ENCODE measurements at regions not wholly inside any gene's neighbourhood (a gene's known extent, or its start where the extent isn't known, plus 50 kb on each side); places are given as distances from the start of the nearest gene placed in this dataset.

DNA sequence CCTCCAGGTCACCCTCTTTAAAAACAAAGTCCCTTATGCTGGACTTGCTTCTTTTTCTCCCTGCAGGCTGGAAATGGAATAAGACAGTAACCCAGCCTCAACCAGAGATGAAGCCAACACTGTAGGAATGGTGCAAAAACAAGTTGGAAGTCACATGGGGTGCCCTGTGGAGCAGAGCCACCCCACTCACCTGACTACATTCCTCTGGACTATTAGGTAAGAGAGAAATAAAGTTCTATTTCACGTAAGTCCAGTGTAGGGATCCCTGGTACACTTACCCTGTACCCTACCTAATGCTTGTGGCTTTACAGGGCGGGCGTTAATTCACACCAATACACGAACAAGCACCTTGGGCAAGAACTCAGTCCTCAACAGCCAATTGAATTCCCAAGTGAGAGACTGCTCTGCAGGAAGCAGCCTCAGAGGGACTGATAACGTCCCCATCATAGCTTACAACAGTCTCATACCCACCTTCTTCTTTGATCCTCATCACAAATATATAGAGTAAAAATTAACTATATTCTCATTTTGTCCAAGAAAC is 112.5 kb upstream of the FGGY start:
- H3K9me3 ChIP-seq (ENCODE audit: control insufficient read depth, low read depth, low read length), result no peaks in the 10 kb centered on the region
- TF ChIP-seq EZH2 (IDR thresholded peaks at IDR 0.05; ENCODE audit: low read length) (no peak), CTCF (optimal IDR thresholded peaks at IDR 0.05 in 1 of 3, IDR thresholded peaks at IDR 0.05 in 1 of 3, conservative IDR thresholded peaks at IDR 0.05 in 1 of 3; ENCODE audit: extremely low read depth in 1 of 3, insufficient read depth in 2 of 3, low read length in 3 of 3) (no peak)
- FAIRE-seq, result no peak
- H3K27me3 ChIP-seq (ENCODE audit: control insufficient read depth, extremely low read depth, insufficient read depth, low read length), result no peaks in the 10 kb centered on the region
- no peak overlapping the region for H3K4me3 ChIP-seq (ENCODE audit: control insufficient read depth in 2 of 3, extremely low read depth in 1 of 3, insufficient read depth in 2 of 3, low read depth in 1 of 3, low read length in 3 of 3)
- no peak overlapping the region for H3K4me2 ChIP-seq (ENCODE audit: control insufficient read depth, extremely low read depth, insufficient read depth, low read depth, low read length)
- DNase-seq (ENCODE audit: low read depth, low spot score), result no peak
- H3K9me1 ChIP-seq (ENCODE audit: control insufficient read depth, extremely low read depth, insufficient read depth, low read length), result no peaks in the 10 kb centered on the region
- dilution Hi-C loops (cut with MboI; ENCODE audit: extremely low pct_ligation_motif_present, low sequenced_read_pairs), result no loop called here
- no peak overlapping the region for H3K27ac ChIP-seq (ENCODE audit: control insufficient read depth, insufficient read depth, low read length)
- H3K4me1 ChIP-seq (ENCODE audit: control insufficient read depth, extremely low read depth, insufficient read depth, low read length), result no peaks in the 10 kb centered on the region
- no peaks in the 10 kb centered on the region for H4K20me1 ChIP-seq (ENCODE audit: control insufficient read depth, extremely low read depth, insufficient read depth, low read length)
- no peaks in the 10 kb centered on the region for H3K36me3 ChIP-seq (ENCODE audit: control insufficient read depth in 2 of 2, extremely low read depth in 1 of 2, insufficient read depth in 2 of 2, low read length in 2 of 2)
- no peak overlapping the region for H2AFZ ChIP-seq (ENCODE audit: control insufficient read depth, low read length)
- H3K79me2 ChIP-seq (ENCODE audit: control insufficient read depth, insufficient read depth, low read length), result no peaks in the 10 kb centered on the region
- no peak overlapping the region for H3K9ac ChIP-seq (ENCODE audit: control insufficient read depth, extremely low read depth, insufficient read depth, low read length)

GRCh38 chr1:59185163-59185860 is 111.6 kb upstream of the FGGY start:
- Histone ChIP-seq H3K79me2 (ENCODE audit: control insufficient read depth, insufficient read depth, low read length) (no peaks in the 10 kb centered on the region), H3K4me2 (ENCODE audit: control insufficient read depth, extremely low read depth, insufficient read depth, low read depth, low read length) (no peak overlapping the region), H3K9me1 (ENCODE audit: control insufficient read depth, extremely low read depth, insufficient read depth, low read length) (no peaks in the 10 kb centered on the region), H2AFZ (ENCODE audit: control insufficient read depth, low read length) (no peak overlapping the region), H4K20me1 (ENCODE audit: control insufficient read depth, extremely low read depth, insufficient read depth, low read length) (no peaks in the 10 kb centered on the region), H3K27ac (ENCODE audit: control insufficient read depth, insufficient read depth, low read length) (no peak overlapping the region), H3K4me1 (ENCODE audit: control insufficient read depth, extremely low read depth, insufficient read depth, low read length) (no peaks in the 10 kb centered on the region), H3K9ac (ENCODE audit: control insufficient read depth, extremely low read depth, insufficient read depth, low read length) (no peak overlapping the region), H3K27me3 (ENCODE audit: control insufficient read depth, extremely low read depth, insufficient read depth, low read length) (no peaks in the 10 kb centered on the region), H3K4me3 (ENCODE audit: control insufficient read depth in 2 of 3, extremely low read depth in 1 of 3, insufficient read depth in 2 of 3, low read depth in 1 of 3, low read length in 3 of 3) (no peak overlapping the region), H3K36me3 (ENCODE audit: control insufficient read depth in 2 of 2, extremely low read depth in 1 of 2, insufficient read depth in 2 of 2, low read length in 2 of 2) (no peaks in the 10 kb centered on the region), H3K9me3 (ENCODE audit: control insufficient read depth, low read depth, low read length) (no peaks in the 10 kb centered on the region)
- no peak for TF ChIP-seq CTCF (optimal IDR thresholded peaks at IDR 0.05 in 1 of 3, IDR thresholded peaks at IDR 0.05 in 1 of 3, conservative IDR thresholded peaks at IDR 0.05 in 1 of 3; ENCODE audit: extremely low read depth in 1 of 3, insufficient read depth in 2 of 3, low read length in 3 of 3)
- no peak for TF ChIP-seq EZH2 (IDR thresholded peaks at IDR 0.05; ENCODE audit: low read length)
- FAIRE-seq (no peak), DNase-seq (ENCODE audit: low read depth, low spot score) (no peak)
- dilution Hi-C loops (cut with MboI; ENCODE audit: extremely low pct_ligation_motif_present, low sequenced_read_pairs), result no loop called here
